HG03442 (cell line): ENCODE measurements at regions not wholly inside any gene's neighbourhood (a gene's known extent, or its start where the extent isn't known, plus 50 kb on each side); places are given as distances from the start of the nearest gene placed in this dataset.

ENCODE experiments used
- ATAC-seq: cut with Tn5 transposase; IDR thresholded peaks from one replicate; pipeline ENCODE4 v1.9.1; 2021; ENCODE audit warnings: mild to moderate bottlenecking, moderate library complexity; ENCODE audit not compliant: unreplicated experiment

GRCh38 chr11:111045407-111045803, 200.1 kb upstream of the POU2AF2 start:
- no peak for ATAC-seq

DNA sequence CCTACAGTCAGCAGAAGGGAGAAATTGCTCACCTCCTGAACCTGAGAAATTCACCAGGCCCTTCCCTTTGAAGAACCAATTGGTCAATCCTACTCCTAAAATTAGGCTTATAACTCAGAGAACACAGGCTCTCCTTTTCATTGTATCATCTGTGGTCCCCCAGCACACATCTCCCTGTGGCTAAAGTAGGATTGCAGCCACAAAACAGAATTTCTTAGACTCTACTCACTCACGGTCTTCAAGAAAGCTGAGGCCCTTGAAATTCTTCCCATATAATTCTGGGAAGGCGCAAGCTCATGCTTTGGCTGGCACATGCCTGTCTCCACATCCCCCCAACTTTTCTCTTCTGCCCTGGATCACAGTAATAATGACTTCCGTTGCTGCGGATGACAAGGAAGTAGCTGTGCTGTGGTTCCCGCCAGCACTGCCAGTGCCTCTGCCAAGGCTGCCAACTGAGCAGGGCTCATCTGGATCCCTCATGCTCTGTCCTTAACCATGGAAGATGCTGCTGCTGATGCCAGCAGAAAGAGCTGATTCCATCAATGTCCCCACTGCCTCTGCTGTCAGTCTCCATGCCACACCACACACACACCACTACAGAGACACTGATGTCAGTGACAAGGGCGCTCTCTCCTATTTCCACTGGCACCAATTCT, 200.6 kb upstream of the POU2AF2 start:
- ATAC-seq = no peak

- ATAC-seq = no peak
Measured at GRCh38 chr11:111039982-111040381, 205.5 kb upstream of the POU2AF2 start.

DNA sequence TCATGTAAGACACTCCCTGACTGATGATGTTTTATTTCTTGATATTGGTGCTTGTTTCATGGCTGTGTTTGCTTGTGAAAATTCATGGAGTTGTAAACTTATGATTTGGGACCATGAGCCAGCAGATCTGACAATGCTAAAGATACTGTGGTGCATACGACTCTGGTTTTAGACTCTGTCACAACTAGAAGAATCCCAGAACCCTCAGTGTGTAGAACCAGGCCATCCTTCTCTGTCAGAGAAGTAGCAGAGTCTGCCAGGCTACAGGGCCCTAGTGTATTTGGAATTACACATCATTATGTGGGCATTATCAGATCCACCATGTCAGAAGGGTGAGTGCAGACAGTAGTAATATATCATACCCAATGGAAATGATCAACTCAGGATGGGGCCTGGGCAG, 209.8 kb upstream of the POU2AF2 start:
- no peak for ATAC-seq

- no peak for ATAC-seq
Measured at GRCh38 chr11:111026241-111026640, 219.3 kb upstream of the POU2AF2 start.

DNA sequence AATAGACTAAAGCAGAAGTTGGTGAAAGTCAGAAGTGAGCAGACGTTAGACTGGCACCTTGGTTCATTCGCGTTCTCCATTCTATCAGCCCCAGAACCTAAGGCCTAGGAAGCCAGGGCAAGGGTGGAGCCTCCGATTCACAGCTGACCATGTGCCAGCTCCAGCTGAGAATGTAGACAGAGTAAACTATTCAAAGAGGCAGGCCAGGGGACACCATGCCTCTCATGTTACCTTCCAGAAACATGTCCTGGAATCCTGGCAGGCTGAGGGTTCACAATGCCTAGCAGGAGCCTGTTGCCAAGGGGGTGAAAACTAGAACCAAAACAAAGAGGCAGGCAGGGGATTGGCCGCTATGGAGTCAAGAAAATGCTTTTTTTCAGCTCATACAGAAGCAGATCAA, 224.4 kb upstream of the POU2AF2 start:
- no peak for ATAC-seq

DNA sequence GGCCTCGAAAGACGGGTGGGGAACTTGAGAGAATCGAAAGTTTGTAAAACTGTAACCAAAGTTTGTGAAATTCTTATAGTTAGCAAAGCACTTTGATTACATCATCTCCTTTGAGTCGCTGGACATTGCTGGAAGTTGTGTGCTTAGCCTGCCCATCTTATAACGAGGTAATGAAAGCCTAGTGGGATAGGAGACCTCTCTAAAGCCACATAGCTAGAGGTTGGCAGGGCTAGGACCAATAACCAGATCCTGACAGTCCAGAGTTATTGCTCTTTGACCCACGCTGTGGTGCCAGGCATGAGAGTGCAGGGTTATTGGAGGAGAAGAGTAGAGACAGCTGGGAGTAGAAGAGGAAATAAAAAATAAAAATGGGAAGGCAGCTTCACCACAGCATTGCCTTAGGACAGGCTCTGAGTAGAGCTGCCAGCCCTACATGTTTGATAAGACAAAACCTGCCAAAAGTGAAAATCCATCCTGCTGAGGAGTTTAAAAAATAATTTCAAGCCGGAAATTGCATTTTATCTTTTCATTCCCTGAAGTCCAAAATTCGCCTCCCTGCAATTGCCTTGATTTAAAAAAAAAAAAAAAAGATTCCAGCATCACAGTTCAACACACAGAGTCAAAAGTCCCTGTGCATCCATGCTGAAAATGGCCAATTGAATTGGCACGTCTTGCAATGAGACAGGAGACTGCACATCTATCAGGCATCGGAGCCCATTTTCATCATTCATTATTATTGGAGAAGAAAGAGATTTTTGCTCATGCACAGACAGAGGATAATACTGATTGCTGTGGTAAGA, 225.5 kb upstream of the POU2AF2 start:
- ATAC-seq = no peak

DNA sequence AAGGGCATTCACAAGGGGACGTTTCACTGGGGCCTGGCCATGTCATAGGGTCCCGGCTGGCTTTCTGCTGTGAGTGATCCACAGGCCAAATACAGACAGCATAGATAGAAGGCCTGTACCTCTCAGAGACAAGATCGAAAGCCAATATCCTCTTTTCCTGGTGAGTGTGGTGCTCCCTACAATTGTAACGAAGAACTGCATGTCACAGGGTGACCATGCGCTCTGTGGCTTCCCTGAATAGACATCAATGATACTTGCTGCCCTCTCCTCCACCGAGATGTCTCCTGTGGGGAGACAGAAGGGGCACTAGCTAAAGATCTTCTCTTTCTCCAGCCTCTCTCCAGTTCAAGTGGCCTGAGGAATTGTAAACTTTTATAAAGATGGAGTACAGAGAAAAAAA, 226.1 kb upstream of the POU2AF2 start:
- no peak for ATAC-seq

- ATAC-seq = no peak
Measured at GRCh38 chr11:111018566-111018965, 227.0 kb upstream of the POU2AF2 start.

DNA sequence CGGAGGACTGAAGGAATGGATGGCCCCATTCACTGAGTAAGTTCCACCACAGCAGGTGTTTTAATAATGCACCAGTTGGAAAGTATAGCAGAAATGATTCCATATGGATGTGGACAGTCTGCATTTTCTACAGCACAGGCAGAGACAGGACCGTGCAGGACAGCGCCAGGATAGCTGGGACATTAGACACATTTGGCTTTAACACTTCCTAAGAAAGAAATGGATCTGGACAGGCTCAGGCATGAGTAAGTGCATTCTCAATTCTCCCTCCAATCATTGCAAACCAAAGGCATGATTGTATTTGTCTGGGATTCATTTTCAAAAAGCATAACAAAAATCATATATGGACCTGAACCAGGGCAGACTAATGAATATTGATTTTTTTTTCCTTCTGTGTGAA, 233.0 kb upstream of the POU2AF2 start:
- no peak for ATAC-seq

DNA sequence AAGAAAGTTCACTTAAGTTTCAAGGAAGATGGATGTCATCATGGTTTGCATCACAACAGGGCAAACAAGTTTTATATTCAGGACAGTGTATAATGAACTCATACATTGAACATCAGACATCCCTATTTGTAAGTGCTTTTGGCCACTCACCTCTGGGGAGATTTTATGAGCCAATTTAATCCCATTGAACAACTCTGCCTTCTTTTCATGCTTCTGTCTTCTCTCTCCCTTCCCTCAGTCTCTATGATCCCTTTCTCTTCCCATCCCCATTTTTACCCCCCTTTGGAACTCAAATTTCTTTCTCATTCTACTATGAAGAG, 234.3 kb upstream of the POU2AF2 start:
- no peak for ATAC-seq

DNA sequence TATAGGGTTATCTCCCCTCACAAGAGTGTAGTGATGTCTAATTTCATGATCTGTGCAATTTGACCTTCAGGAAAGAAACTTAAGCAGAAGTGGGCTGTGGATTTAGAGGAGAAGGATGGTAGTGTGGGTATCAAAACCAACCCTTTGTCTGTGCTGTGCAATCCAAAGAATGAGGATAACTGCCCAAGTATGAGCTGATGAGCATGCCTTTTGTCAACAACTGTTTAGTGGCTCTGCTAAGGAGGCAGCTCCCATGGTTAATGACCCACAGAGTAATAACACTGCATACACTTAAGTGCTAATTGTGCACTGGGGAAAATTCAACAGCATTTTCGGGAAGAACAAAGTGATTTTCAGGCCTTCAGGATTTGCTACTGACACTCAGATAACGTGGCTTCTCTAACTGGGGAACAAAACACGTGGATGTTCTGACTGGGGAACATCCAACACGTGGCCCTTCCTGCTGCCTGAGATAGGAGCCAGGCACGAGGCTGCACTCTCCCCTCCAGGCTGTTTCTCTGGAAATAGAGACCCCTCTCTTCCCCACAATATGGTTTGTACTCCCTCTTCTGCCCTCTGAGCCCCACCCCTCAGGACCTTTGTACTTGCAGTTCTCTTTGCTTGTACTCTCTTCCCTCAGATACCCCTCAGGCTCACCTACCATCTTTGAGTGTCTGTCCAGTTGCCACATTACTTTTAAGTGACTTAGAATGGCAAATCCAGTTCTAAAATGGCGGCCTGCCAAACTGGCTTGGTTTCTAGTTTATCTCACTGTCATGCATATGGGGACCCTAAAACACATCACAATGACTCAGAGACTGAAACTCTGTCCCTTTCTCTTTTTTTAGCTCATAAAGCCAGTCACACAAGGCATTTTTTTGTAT, 234.9 kb upstream of the POU2AF2 start:
- no peak for ATAC-seq

DNA sequence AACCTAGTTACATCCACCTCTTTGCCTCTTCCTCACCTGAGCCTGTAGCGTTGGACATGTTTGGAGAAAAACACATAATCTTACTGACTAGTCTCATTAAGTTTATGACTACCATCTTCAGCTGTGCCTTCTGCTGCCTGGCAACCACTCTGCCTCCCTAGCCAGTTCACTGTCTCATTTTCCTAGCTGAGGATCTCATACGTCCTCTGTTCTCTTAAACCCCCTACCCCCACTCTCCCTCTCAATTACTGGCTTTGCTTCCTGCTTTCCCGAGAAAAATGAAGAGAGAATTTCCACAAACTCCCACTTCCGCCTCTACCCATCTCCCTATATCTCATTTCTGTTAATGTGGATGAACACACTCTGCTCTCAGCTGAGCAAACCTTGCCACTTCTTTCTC, 239.3 kb upstream of the POU2AF2 start:
- no peak for ATAC-seq

DNA sequence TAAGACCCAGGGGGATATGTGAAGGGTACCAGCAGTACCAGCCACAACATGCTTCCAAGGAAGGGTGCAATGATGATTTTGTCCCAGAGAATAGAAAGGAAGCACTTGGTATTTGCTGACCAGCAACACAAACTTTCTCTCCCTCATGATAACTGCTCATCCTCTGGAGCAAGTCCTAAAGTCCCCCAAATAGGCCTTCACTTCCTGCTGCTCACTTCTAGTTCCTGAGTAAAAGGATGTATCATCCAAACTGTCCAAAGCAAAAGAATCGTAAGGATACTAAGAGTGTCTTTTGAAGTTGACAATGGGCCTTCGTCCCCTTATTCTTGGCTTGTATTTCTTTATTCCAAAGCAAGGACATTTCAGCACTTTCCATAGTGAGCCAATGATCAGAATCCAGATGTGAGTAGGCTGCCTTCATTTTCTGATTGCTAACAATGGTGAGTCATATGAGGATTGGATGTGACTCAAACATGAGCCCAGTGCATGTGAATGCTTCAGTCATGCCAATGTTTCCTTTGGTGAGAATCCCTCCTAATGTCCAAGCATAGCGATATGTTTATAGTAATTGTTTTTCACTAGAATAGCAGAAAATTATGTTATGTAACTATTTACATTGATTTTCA, 243.4 kb upstream of the POU2AF2 start:
- ATAC-seq = no peak

- ATAC-seq = no peak
Measured at GRCh38 chr11:111001081-111001430, 244.5 kb upstream of the POU2AF2 start.

DNA sequence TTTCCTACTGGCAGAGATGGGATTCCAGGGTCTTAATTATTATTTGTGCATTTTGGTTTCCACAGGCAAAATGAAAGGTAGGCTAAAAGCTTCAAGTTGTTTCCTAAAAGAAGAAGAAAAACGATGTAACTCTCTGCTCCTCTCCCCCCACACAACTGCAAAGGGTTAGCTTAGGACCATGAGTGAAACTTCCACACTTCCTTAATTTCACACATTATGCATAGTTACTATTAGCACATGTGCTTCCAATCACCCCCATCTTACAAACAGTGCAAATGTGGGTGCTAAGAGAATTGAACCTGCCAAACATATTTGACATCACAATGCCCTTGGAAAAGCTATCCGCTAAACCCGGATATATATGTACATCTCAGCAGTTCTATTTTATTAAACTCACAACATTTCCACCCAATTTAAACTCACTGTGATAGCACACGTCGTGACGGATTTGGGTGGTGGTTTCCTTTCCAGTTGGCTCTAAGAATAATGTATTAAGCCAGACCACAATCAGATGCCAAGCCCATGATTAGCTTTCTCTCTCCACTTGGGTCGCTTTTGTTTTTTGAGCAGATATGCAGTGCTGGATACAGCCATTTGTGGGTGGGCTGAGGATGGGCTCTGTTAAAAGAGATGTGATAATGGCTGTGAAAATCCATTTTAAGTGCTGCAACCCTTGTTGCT, 245.0 kb upstream of the POU2AF2 start:
- no peak for ATAC-seq

DNA sequence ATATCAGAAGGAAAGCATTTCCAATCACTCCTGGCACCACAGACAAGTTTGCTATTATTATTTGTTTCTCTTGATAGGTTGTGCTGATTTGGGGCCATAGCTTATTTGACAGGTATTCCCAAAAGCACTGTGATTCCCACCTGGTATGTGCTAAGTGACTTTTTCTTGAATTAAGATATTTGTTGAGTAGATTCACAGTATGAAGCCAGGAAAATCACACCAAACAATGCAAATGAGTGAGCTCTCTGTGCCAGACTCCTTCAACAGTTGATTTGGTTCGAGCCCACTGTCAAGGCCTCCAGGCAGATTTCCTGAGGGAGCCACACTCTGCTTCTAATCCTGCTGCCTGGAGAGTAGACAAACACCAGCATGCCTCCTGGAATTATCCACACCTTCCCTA, 253.0 kb upstream of the POU2AF2 start:
- no peak for ATAC-seq

GRCh38 chr11:110991661-110992355, 253.7 kb upstream of the POU2AF2 start:
- no peak for ATAC-seq

DNA sequence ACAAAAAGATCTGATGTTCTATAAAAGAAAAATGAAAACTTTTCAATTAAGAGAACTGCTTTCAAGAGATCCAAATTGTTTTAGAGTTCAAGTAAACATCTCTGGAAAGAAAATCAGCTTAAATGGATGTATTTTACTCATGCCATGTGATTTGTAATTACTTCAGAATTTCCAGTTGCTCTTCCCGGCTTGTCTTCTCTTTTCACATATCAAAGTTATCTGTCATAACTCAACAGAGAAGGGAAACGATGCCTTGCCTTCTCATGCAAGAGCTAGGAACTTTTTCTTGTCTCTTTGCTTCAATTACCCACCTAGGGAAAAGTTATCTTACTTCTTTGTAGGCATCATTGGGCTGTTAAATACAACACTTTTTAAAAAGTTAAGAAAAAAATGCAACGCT, 255.2 kb upstream of the POU2AF2 start:
- ATAC-seq = no peak

DNA sequence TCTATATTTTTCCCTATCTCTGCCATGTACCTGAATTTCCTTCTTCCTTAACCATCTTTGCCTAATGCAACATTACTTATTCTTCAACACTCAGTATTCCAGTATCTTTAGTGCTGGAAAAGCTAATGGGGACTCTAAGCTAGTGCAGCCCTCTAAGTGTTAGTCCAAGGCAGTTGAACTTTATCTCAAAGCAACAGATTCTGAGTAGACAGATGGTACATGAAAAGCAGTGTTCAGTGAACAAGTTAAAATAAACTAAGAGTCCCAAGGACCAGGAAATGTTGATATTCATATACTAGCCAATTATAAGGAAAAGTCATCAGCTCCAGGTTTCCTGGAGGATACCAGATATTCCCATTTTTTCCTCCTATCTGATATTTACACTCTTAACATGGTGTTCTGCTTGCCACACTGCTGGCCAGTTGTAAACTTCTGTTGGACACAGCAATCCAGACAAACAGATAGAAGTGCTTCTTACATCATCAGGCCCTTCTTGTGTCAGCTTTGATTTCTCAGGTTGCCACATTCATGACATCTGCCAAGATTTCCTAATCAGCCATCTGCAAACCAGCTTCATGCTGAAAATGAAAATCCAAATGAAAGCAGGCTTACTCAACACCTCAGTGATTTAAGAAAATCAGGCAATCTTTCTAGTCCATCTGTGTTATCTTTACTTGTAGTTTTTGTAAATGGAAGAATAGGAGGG, 255.9 kb upstream of the POU2AF2 start:
- no peak for ATAC-seq
